Mammary epithelial cell (primary cell): ENCODE measurements at regions not wholly inside any gene's neighbourhood (a gene's known extent, or its start where the extent isn't known, plus 50 kb on each side); places are given as distances from the start of the nearest gene placed in this dataset.

ENCODE experiments used
- CTCF ChIP-seq, 2 donors: IDR thresholded peaks in 1 of 2; conservative IDR thresholded peaks in 1 of 2; 2 replicates each; pipeline ENCODE4 v1.5.1; 2011 to 2012; ENCODE audit warnings: inconsistent platforms in 2 of 2, low read length in 2 of 2, mild to moderate bottlenecking in 2 of 2, control low read depth in 1 of 2, low read depth in 1 of 2; ENCODE audit not compliant: insufficient read depth in 1 of 2; ENCODE audit errors: extremely low read depth in 1 of 2
- EZH2 ChIP-seq: IDR thresholded peaks from 2 replicates; pipeline ENCODE4 v1.6.1; 2012; ENCODE audit warnings: low read length, inconsistent platforms, borderline replicate concordance

- TF ChIP-seq CTCF (conservative IDR thresholded peaks at IDR 0.05 in 1 of 2, IDR thresholded peaks at IDR 0.05 in 1 of 2; ENCODE audit: extremely low read depth in 1 of 2, insufficient read depth in 1 of 2, low read depth in 1 of 2, low read length in 2 of 2) (no peak), EZH2 (no peak)
These were observed 118.9 kb upstream of the SYT6 start for GRCh38 chr1:114272593-114272992.
